ENCODE measurements at regions not wholly inside any gene's neighbourhood (a gene's known extent, or its start where the extent isn't known, plus 50 kb on each side); places are given as distances from the start of the nearest gene placed in this dataset.
"Not testable (repeated sequence)": the region's sequence is repeated elsewhere in the genome, so short reads cannot be mapped to it uniquely, and the experiment has no call there.

- no peak for ATAC-seq
- no peak for TF ChIP-seq PATZ1 (CRISPR knock-in tag; IDR thresholded peaks at IDR 0.05; ENCODE audit: borderline replicate concordance)
- no peak for TF ChIP-seq ZNF565 (CRISPR knock-in tag; conservative IDR thresholded peaks at IDR 0.05; ENCODE audit: low read depth)
- no peak for TF ChIP-seq ISL1 (CRISPR knock-in tag; IDR thresholded peaks at IDR 0.05)
- TF ChIP-seq, protein P1, sequence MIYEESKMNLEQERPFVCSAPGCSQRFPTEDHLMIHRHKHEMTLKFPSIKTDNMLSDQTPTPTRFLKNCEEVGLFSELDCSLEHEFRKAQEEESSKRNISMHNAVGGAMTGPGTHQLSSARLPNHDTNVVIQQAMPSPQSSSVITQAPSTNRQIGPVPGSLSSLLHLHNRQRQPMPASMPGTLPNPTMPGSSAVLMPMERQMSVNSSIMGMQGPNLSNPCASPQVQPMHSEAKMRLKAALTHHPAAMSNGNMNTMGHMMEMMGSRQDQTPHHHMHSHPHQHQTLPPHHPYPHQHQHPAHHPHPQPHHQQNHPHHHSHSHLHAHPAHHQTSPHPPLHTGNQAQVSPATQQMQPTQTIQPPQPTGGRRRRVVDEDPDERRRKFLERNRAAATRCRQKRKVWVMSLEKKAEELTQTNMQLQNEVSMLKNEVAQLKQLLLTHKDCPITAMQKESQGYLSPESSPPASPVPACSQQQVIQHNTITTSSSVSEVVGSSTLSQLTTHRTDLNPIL (CRISPR knock-in tag; IDR thresholded peaks at IDR 0.05; ENCODE audit: low read depth): no peak
- no peak for TF ChIP-seq ZNF8 (CRISPR knock-in tag; IDR thresholded peaks at IDR 0.05)
- no peak for TF ChIP-seq PPARA (CRISPR knock-in tag; IDR thresholded peaks at IDR 0.05; ENCODE audit: borderline replicate concordance)
- no peak for TF ChIP-seq TCF4 (CRISPR knock-in tag; IDR thresholded peaks at IDR 0.05; ENCODE audit: borderline replicate concordance)
- no peak for TF ChIP-seq TOX (CRISPR knock-in tag; IDR thresholded peaks at IDR 0.05; ENCODE audit: borderline replicate concordance)
- TF ChIP-seq, protein P2, sequence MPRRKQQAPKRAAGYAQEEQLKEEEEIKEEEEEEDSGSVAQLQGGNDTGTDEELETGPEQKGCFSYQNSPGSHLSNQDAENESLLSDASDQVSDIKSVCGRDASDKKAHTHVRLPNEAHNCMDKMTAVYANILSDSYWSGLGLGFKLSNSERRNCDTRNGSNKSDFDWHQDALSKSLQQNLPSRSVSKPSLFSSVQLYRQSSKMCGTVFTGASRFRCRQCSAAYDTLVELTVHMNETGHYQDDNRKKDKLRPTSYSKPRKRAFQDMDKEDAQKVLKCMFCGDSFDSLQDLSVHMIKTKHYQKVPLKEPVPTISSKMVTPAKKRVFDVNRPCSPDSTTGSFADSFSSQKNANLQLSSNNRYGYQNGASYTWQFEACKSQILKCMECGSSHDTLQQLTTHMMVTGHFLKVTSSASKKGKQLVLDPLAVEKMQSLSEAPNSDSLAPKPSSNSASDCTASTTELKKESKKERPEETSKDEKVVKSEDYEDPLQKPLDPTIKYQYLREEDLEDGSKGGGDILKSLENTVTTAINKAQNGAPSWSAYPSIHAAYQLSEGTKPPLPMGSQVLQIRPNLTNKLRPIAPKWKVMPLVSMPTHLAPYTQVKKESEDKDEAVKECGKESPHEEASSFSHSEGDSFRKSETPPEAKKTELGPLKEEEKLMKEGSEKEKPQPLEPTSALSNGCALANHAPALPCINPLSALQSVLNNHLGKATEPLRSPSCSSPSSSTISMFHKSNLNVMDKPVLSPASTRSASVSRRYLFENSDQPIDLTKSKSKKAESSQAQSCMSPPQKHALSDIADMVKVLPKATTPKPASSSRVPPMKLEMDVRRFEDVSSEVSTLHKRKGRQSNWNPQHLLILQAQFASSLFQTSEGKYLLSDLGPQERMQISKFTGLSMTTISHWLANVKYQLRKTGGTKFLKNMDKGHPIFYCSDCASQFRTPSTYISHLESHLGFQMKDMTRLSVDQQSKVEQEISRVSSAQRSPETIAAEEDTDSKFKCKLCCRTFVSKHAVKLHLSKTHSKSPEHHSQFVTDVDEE (CRISPR knock-in tag; IDR thresholded peaks at IDR 0.05): no peak
- TF ChIP-seq ZFP3 (CRISPR knock-in tag; IDR thresholded peaks at IDR 0.05): no peak
- TF ChIP-seq ZC3H10 (CRISPR knock-in tag; IDR thresholded peaks at IDR 0.05): no peak
- TF ChIP-seq POU6F1 (CRISPR knock-in tag; IDR thresholded peaks at IDR 0.05; ENCODE audit: borderline replicate concordance, low read depth): no peak
- no peak for TF ChIP-seq RARB (CRISPR knock-in tag; IDR thresholded peaks at IDR 0.05)
- no peak for TF ChIP-seq ARNTL (CRISPR knock-in tag; IDR thresholded peaks at IDR 0.05; ENCODE audit: borderline replicate concordance, low read depth)
- no peak for TF ChIP-seq CSDC2 (CRISPR knock-in tag; IDR thresholded peaks at IDR 0.05)
- TF ChIP-seq ZFP30 (CRISPR knock-in tag; IDR thresholded peaks at IDR 0.05): no peak
- TF ChIP-seq CSRNP3 (CRISPR knock-in tag; IDR thresholded peaks at IDR 0.05): no peak
Observed at GRCh38 chr2:187037310-187037709, 188.3 kb upstream of the ZSWIM2 start.

DNA sequence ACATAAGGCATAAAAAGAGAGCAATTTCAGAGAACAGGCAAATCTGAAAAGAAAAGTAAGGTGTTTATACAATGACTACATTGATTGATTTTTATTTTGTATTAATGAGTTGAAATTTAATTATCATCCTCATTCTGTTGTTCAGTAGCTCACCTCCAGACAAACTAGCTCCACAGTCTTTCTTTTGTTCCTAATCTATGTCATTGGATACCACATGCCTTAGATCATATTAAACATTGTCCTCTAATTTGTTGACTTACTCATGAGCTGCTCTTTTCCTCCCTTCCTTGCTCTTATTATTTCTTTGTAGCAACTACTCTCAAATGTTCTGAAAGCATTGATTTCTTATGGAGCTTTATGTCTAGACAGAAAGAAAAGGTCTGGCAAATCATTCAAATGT is 185.5 kb upstream of the ZSWIM2 start:
- TF ChIP-seq POU6F1 (CRISPR knock-in tag; IDR thresholded peaks at IDR 0.05; ENCODE audit: borderline replicate concordance, low read depth): no peak
- no peak for TF ChIP-seq SNAI2 (CRISPR knock-in tag; IDR thresholded peaks at IDR 0.05)
- TF ChIP-seq ZFP30 (CRISPR knock-in tag; IDR thresholded peaks at IDR 0.05): no peak
- no peak for ATAC-seq

- no peak for ATAC-seq
- TF ChIP-seq, protein P1 (CRISPR knock-in tag; IDR thresholded peaks at IDR 0.05; ENCODE audit: low read depth): no peak
Observed at GRCh38 chr2:187024739-187025138, 175.8 kb upstream of the ZSWIM2 start.

- ATAC-seq: not testable (repeated sequence)
Observed at GRCh38 chr2:187023996-187024395, 175.0 kb upstream of the ZSWIM2 start.

Data from SK-N-SH treated with all-trans-retinoic acid at 6 μM for 48 hours (cell line).